Esophagus muscularis mucosa (tissue), 4 donors: ENCODE measurements at regions not wholly inside any gene's neighbourhood (a gene's known extent, or its start where the extent isn't known, plus 50 kb on each side); places are given as distances from the start of the nearest gene placed in this dataset.

Experiments used
- DNase-seq: peaks from one replicate; pipeline ENCODE4 v3.0.0-alpha.2; 2017; ENCODE audit errors: extremely low spot score
- H3K27ac ChIP-seq, 4 donors: fragments of 200-600 bp; sonication (generic); replicated peaks in 1 of 4; 1 replicate in 3 of 4; 2 replicates in 1 of 4; pipeline ENCODE4 v1.5.1; 2016 to 2019; ENCODE audit warnings: mild to moderate bottlenecking in 1 of 4
- H3K27me3 ChIP-seq, 4 donors: fragments of 200-600 bp; sonication (generic); one replicate each; pipeline versions ENCODE4 v1.5.1 to v1.6.0; 2016 to 2019
- H3K36me3 ChIP-seq, 4 donors: fragments of 200-600 bp; sonication (generic); one replicate each; pipeline ENCODE4 v1.5.1; 2016 to 2019
- H3K4me1 ChIP-seq, 4 donors: fragments of 200-600 bp; sonication (generic); one replicate each; pipeline ENCODE4 v1.5.1; 2016 to 2019
- H3K4me3 ChIP-seq, 4 donors: fragments of 200-600 bp; sonication (generic); 1 replicate in 2 of 4; 2 replicates in 2 of 4; pipeline ENCODE4 v1.5.1; 2016 to 2019; ENCODE audit warnings: mild to moderate bottlenecking in 4 of 4, moderate library complexity in 1 of 4
- H3K9me3 ChIP-seq, 4 donors: fragments of 200-600 bp; sonication (generic); 1 replicate in 3 of 4; 2 replicates in 1 of 4; pipeline ENCODE4 v1.5.1; 2016 to 2019
- EP300 ChIP-seq: sonication (generic); formaldehyde crosslinking; IDR thresholded peaks from one replicate; pipeline ENCODE4 v1.6.1; 2017; ENCODE audit warnings: antibody characterized with exemption
- POLR2A ChIP-seq: fragments of 450-650 bp; IDR thresholded peaks from one replicate; pipeline ENCODE4 v1.6.1; 2017; ENCODE audit warnings: antibody characterized with exemption, moderate library complexity, mild to moderate bottlenecking, low read depth
- POLR2AphosphoS5 ChIP-seq, 2 donors: sonication (generic); formaldehyde crosslinking; IDR thresholded peaks; one replicate each; pipeline ENCODE4 v1.6.1; 2017; ENCODE audit warnings: antibody characterized with exemption in 2 of 2
- WGBS: methylation state at CpG from one replicate; pipeline ENCODE4 v1.1.5; 2018; 5-methylcytosine and 5-hydroxymethylcytosine counted together
- intact Hi-C: fragments of 100-400 bp; cut with DNase I; formaldehyde crosslinking; loops from one replicate; pipeline ENCODE4 v1.15.1; 2023
- TF ChIP-seq, protein P1 (sequence below), 3 experiments: fragments of 200-600 bp in 2 of 3; fragments of 450-650 bp in 1 of 3; sonication (generic) in 2 of 3; IDR thresholded peaks; one replicate each; pipeline ENCODE4 v1.5.1; 2017 to 2019; ENCODE audit warnings: antibody characterized with exemption in 3 of 3, mild to moderate bottlenecking in 2 of 3, moderate library complexity in 1 of 3

DNA sequence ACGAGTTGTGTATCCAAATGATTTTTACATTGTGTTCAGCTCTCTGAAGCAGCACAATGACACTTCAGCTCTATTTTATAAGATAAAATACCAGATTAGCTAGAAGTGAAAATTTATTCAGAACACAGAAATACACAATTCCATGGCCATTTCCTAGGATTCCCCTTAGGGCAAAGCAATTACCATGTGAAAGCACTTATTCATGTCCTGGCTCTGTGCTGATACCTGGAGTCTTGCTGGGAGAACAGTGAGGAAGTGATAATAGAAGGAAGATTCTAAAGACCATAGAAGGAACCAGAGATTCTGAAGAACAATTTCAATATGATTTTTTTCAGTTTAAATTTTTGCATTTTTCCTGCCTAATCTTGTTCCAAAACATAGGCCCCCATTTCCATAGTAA lies 657.4 kb upstream of the ZWINT start:
- DNase-seq: no peak
- no peak for TF ChIP-seq POLR2A
- TF ChIP-seq, protein P1, sequence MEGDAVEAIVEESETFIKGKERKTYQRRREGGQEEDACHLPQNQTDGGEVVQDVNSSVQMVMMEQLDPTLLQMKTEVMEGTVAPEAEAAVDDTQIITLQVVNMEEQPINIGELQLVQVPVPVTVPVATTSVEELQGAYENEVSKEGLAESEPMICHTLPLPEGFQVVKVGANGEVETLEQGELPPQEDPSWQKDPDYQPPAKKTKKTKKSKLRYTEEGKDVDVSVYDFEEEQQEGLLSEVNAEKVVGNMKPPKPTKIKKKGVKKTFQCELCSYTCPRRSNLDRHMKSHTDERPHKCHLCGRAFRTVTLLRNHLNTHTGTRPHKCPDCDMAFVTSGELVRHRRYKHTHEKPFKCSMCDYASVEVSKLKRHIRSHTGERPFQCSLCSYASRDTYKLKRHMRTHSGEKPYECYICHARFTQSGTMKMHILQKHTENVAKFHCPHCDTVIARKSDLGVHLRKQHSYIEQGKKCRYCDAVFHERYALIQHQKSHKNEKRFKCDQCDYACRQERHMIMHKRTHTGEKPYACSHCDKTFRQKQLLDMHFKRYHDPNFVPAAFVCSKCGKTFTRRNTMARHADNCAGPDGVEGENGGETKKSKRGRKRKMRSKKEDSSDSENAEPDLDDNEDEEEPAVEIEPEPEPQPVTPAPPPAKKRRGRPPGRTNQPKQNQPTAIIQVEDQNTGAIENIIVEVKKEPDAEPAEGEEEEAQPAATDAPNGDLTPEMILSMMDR (IDR thresholded peaks at IDR 0.05): no peak
- no peak for TF ChIP-seq POLR2AphosphoS5 (IDR thresholded peaks at IDR 0.05)
- no peak for TF ChIP-seq EP300
- Histone ChIP-seq H3K27ac (no peak overlapping the region), H3K9me3 (no peaks in the 10 kb centered on the region), H3K4me3 (no peak overlapping the region), H3K27me3 (no peaks in the 10 kb centered on the region), H3K4me1 (no peaks in the 10 kb centered on the region), H3K36me3 (no peaks in the 10 kb centered on the region)
- intact Hi-C loops: no loop called here
- WGBS: 61% methylated on average over 1 of the region's 1 CpG

GRCh38 chr10:57017356-57018037 lies 656.4 kb upstream of the ZWINT start:
- Histone ChIP-seq H3K4me1 (no peaks in the 10 kb centered on the region), H3K27me3 (no peaks in the 10 kb centered on the region), H3K9me3 (no peaks in the 10 kb centered on the region), H3K27ac (no peak overlapping the region), H3K36me3 (no peaks in the 10 kb centered on the region), H3K4me3 (no peak overlapping the region)
- DNase-seq: no peak
- TF ChIP-seq, protein P1 (IDR thresholded peaks at IDR 0.05): no peak
- TF ChIP-seq POLR2A (no peak), EP300 (no peak), POLR2AphosphoS5 (IDR thresholded peaks at IDR 0.05) (no peak)
- WGBS: 61% methylated on average over 6 of the region's 7 CpGs
- intact Hi-C loops: no loop called here

GRCh38 chr10:57015595-57016318 lies 654.7 kb upstream of the ZWINT start:
- no peaks in the 10 kb centered on the region for H3K9me3 ChIP-seq
- H3K4me1 ChIP-seq: no peaks in the 10 kb centered on the region
- H3K4me3 ChIP-seq: no peak overlapping the region
- no peak for TF ChIP-seq POLR2A
- TF ChIP-seq EP300: no peak
- TF ChIP-seq POLR2AphosphoS5 (IDR thresholded peaks at IDR 0.05): no peak
- no peaks in the 10 kb centered on the region for H3K36me3 ChIP-seq
- no peaks in the 10 kb centered on the region for H3K27me3 ChIP-seq
- DNase-seq: no peak
- intact Hi-C loops: no loop called here
- H3K27ac ChIP-seq: no peak overlapping the region
- WGBS: 90% methylated on average over 10 of the region's 13 CpGs

DNA sequence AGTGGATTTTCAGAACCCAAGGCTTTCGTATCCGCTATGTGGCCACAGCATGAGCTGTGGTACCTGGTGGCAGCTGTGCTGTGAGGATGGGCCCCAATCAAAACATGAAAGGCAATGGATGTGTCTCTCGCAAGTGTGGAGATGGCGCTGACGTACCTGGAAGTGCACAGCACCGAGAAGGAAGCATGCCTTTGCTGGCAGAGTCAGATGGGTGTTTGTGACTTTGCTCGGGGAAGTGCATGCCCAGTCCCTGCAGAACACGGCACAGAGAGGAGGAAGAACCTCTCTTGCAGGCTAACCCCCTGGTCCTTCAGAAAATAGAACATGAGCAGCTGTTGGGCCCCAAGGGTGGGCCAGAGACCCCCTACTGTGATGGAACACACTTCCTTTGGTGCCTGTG lies 654.1 kb upstream of the ZWINT start:
- intact Hi-C loops: no loop called here
- H3K27me3 ChIP-seq: no peaks in the 10 kb centered on the region
- TF ChIP-seq EP300: no peak
- TF ChIP-seq, protein P1 (IDR thresholded peaks at IDR 0.05): no peak
- no peak for TF ChIP-seq POLR2A
- TF ChIP-seq POLR2AphosphoS5 (IDR thresholded peaks at IDR 0.05): no peak
- no peaks in the 10 kb centered on the region for H3K4me1 ChIP-seq
- WGBS: 85% methylated on average over 7 of the region's 8 CpGs
- no peaks in the 10 kb centered on the region for H3K36me3 ChIP-seq
- no peak overlapping the region for H3K27ac ChIP-seq
- H3K4me3 ChIP-seq: no peak overlapping the region
- DNase-seq: no peak
- no peaks in the 10 kb centered on the region for H3K9me3 ChIP-seq

GRCh38 chr10:57014758-57015157 lies 653.7 kb upstream of the ZWINT start:
- WGBS: 70% methylated on average over 3 of the region's 3 CpGs
- DNase-seq: no peak
- Histone ChIP-seq H3K9me3 (no peaks in the 10 kb centered on the region), H3K36me3 (no peaks in the 10 kb centered on the region), H3K27ac (no peak overlapping the region), H3K4me3 (no peak overlapping the region), H3K27me3 (no peaks in the 10 kb centered on the region), H3K4me1 (no peaks in the 10 kb centered on the region)
- TF ChIP-seq, protein P1 (IDR thresholded peaks at IDR 0.05): no peak
- TF ChIP-seq EP300: no peak
- TF ChIP-seq POLR2A: no peak
- TF ChIP-seq POLR2AphosphoS5 (IDR thresholded peaks at IDR 0.05): no peak
- intact Hi-C loops: no loop called here
